GM23338 (cell line): ENCODE measurements at regions not wholly inside any gene's neighbourhood (a gene's known extent, or its start where the extent isn't known, plus 50 kb on each side); places are given as distances from the start of the nearest gene placed in this dataset.

Experiments used
- ATAC-seq: fragments of 200-7000 bp; cut with Tn5 transposase; 3 replicates; pipeline ENCODE4 v1.9.1; 2020
- DNase-seq: peaks from one replicate; pipeline ENCODE4 v3.0.0-alpha.2; 2015; ENCODE audit warnings: low spot score
- H2AFZ ChIP-seq: fragments of 200-600 bp; sonication (generic); 2 replicates; pipeline ENCODE4 v1.8.0; 2016; ENCODE audit warnings: antibody characterized with exemption, mild to moderate bottlenecking, moderate library complexity
- H3F3A ChIP-seq: fragments of 200-600 bp; sonication (generic); replicated peaks from 2 replicates; pipeline ENCODE4 v1.8.0; 2017; ENCODE audit warnings: antibody characterized with exemption, mixed run types, low read depth
- H3K27ac ChIP-seq: fragments of 200-600 bp; sonication (generic); 2 replicates; pipeline ENCODE4 v1.6.1; 2016; ENCODE audit warnings: low read depth
- H3K27me3 ChIP-seq: fragments of 200-600 bp; sonication (generic); 2 replicates; pipeline ENCODE4 v1.8.0; 2016; ENCODE audit warnings: mild to moderate bottlenecking, mixed run types, moderate library complexity; ENCODE audit not compliant: insufficient read depth
- H3K36me3 ChIP-seq: fragments of 200-600 bp; sonication (generic); 2 replicates; pipeline ENCODE4 v1.8.0; 2016; ENCODE audit warnings: mild to moderate bottlenecking; ENCODE audit not compliant: insufficient read depth
- H3K4me1 ChIP-seq: fragments of 200-600 bp; sonication (generic); 2 replicates; pipeline ENCODE4 v1.8.0; 2016; ENCODE audit warnings: mild to moderate bottlenecking, moderate library complexity; ENCODE audit not compliant: insufficient read depth
- H3K4me2 ChIP-seq: fragments of 200-600 bp; sonication (generic); 2 replicates; pipeline ENCODE4 v1.7.1; 2017; ENCODE audit warnings: mixed run types
- H3K4me3 ChIP-seq: fragments of 200-600 bp; sonication (generic); 2 replicates; pipeline ENCODE4 v1.6.1; 2016; ENCODE audit warnings: mixed run types
- H3K79me2 ChIP-seq: fragments of 200-600 bp; sonication (generic); replicated peaks from 2 replicates; pipeline ENCODE4 v1.8.0; 2017; ENCODE audit warnings: mild to moderate bottlenecking; ENCODE audit not compliant: insufficient read depth
- H3K9me2 ChIP-seq: fragments of 200-600 bp; sonication (generic); 2 replicates; pipeline ENCODE4 v1.8.0; 2017; ENCODE audit not compliant: insufficient read depth
- H4K20me1 ChIP-seq: fragments of 200-600 bp; sonication (generic); replicated peaks from 2 replicates; pipeline ENCODE4 v1.8.0; 2017; ENCODE audit warnings: mild to moderate bottlenecking; ENCODE audit not compliant: insufficient read depth
- H3K27ac Mint-ChIP-seq: 2 replicates; pipeline ENCODE4 v1.8.0; 2020; ENCODE audit warnings: inconsistent platforms, mild to moderate bottlenecking, moderate library complexity, mixed read lengths
- H3K27me3 Mint-ChIP-seq: 3 replicates; pipeline ENCODE4 v1.8.0; 2022; ENCODE audit warnings: low read depth, mild to moderate bottlenecking, moderate library complexity, mixed read lengths, inconsistent platforms; ENCODE audit not compliant: insufficient read depth, poor library complexity
- H3K36me3 Mint-ChIP-seq: 3 replicates; pipeline ENCODE4 v1.8.0; 2021; ENCODE audit warnings: low read depth, mild to moderate bottlenecking, inconsistent platforms, moderate library complexity, mixed read lengths
- H3K4me1 Mint-ChIP-seq: 3 replicates; pipeline ENCODE4 v1.8.0; 2020; ENCODE audit warnings: mild to moderate bottlenecking, inconsistent platforms, mixed read lengths
- H3K4me3 Mint-ChIP-seq: 3 replicates; pipeline ENCODE4 v1.8.0; 2021; ENCODE audit warnings: moderate library complexity, mild to moderate bottlenecking, inconsistent platforms, mixed read lengths
- H3K9me3 Mint-ChIP-seq: 3 replicates; pipeline ENCODE4 v1.8.0; 2020; ENCODE audit warnings: moderate library complexity, mild to moderate bottlenecking, inconsistent platforms, mixed read lengths
- CREB1 ChIP-seq: fragments of 250-450 bp; sonication (Bioruptor Pico); IDR thresholded peaks from 2 replicates; pipeline ENCODE4 v1.5.0; 2020; ENCODE audit warnings: low read depth, mild to moderate bottlenecking, moderate library complexity
- EZH2 ChIP-seq: fragments of 200-600 bp; sonication (generic); IDR thresholded peaks from one replicate; pipeline ENCODE4 v1.8.0; 2017; ENCODE audit warnings: antibody characterized with exemption, mild to moderate bottlenecking, low read depth; ENCODE audit not compliant: unreplicated experiment
- EZH2phosphoT487 ChIP-seq: fragments of 200-600 bp; sonication (generic); IDR thresholded peaks from one replicate; pipeline ENCODE4 v1.8.1; 2018; ENCODE audit warnings: antibody characterized with exemption; ENCODE audit not compliant: unreplicated experiment
- JUNB ChIP-seq: IDR thresholded peaks from one replicate; pipeline ENCODE4 v1.6.1; 2016; ENCODE audit warnings: antibody characterized with exemption; ENCODE audit not compliant: unreplicated experiment
- NANOG ChIP-seq: IDR thresholded peaks from 2 replicates; pipeline ENCODE4 v1.6.1; 2016; ENCODE audit warnings: antibody characterized with exemption, borderline replicate concordance
- POLR2AphosphoS5 ChIP-seq: IDR thresholded peaks from 2 replicates; pipeline ENCODE4 v1.6.1; 2016; ENCODE audit warnings: antibody characterized with exemption, low read depth
- STAT1 ChIP-seq: IDR thresholded peaks from one replicate; pipeline ENCODE4 v1.6.1; 2016; ENCODE audit warnings: antibody characterized with exemption; ENCODE audit not compliant: unreplicated experiment
- ZNF114 ChIP-seq: fragments of 250-450 bp; sonication (Bioruptor Pico); IDR thresholded peaks from 2 replicates; pipeline ENCODE4 v1.5.0; 2020; ENCODE audit warnings: mild to moderate bottlenecking, moderate library complexity
- ZNF331 ChIP-seq: fragments of 250-450 bp; sonication (Bioruptor Pico); IDR thresholded peaks from 2 replicates; pipeline ENCODE4 v1.5.0; 2020; ENCODE audit warnings: low read depth, mild to moderate bottlenecking, moderate library complexity
- TF ChIP-seq, protein P1 (sequence below): IDR thresholded peaks from 2 replicates; pipeline ENCODE4 v1.6.1; 2016; ENCODE audit warnings: antibody characterized with exemption
- TF ChIP-seq, protein P2 (sequence below): IDR thresholded peaks from one replicate; pipeline ENCODE4 v1.6.1; 2018; ENCODE audit warnings: antibody characterized with exemption; ENCODE audit not compliant: unreplicated experiment
- TF ChIP-seq, protein P3 (sequence below), 2 experiments: fragments of 200-600 bp in 1 of 2; sonication (generic) in 1 of 2; conservative IDR thresholded peaks; 2 replicates each; pipeline versions ENCODE4 v1.5.1 to v1.6.1; 2016 to 2017; ENCODE audit warnings: antibody characterized with exemption in 2 of 2, low read depth in 2 of 2, mild to moderate bottlenecking in 2 of 2, moderate library complexity in 1 of 2
- TF ChIP-seq, protein P4 (sequence below): fragments of 250-450 bp; sonication (Bioruptor Pico); IDR thresholded peaks from 2 replicates; pipeline ENCODE4 v1.5.0; 2020; ENCODE audit warnings: mild to moderate bottlenecking, moderate library complexity

DNA sequence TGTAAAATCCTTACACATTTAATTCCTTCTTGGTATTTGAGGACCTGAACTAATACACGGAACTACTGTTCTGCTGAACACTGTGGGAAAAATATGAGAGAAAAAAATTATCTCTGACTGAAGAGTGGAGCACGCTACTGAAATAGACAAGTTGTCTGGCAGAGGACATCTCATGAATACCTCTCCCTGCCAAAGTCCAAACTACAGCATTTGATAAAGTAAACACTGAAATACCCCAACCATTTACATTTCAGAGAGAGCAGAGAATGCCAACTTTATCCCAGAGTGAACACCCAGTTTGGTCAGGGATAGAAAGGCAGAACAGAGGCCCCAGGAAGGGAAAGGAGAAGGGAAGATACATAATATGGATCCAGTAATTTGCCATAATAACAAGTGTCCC lies 920.7 kb downstream of the SQOR start:
- peaks cover 1% of the 10 kb centered on the region for H3K27me3 Mint-ChIP-seq

More for the DNA sequence above, 920.7 kb downstream of the SQOR start:
- Histone ChIP-seq H3K27me3 (no peaks in the 10 kb centered on the region), H4K20me1 (no peaks in the 10 kb centered on the region), H3K4me1 (no peaks in the 10 kb centered on the region), H3K9me2 (no peaks in the 10 kb centered on the region; the same call in 1 of the 2 replicates), H2AFZ (no peak overlapping the region), H3K79me2 (no peaks in the 10 kb centered on the region), H3K4me2 (no peak overlapping the region), H3K36me3 (no peaks in the 10 kb centered on the region), H3K27ac (no peak overlapping the region), H3K4me3 (no peak overlapping the region), H3F3A (no peaks in the 10 kb centered on the region)
- Mint-ChIP-seq H3K9me3 (peaks cover 52% of the 10 kb centered on the region), H3K27ac (no peak overlapping the region), H3K4me1 (no peaks in the 10 kb centered on the region), H3K4me3 (no peak overlapping the region), H3K36me3 (no peaks in the 10 kb centered on the region)
- TF ChIP-seq NANOG: no peak
- TF ChIP-seq, protein P1, sequence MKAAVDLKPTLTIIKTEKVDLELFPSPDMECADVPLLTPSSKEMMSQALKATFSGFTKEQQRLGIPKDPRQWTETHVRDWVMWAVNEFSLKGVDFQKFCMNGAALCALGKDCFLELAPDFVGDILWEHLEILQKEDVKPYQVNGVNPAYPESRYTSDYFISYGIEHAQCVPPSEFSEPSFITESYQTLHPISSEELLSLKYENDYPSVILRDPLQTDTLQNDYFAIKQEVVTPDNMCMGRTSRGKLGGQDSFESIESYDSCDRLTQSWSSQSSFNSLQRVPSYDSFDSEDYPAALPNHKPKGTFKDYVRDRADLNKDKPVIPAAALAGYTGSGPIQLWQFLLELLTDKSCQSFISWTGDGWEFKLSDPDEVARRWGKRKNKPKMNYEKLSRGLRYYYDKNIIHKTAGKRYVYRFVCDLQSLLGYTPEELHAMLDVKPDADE: no peak
- no peak for TF ChIP-seq JUNB
- no peak for TF ChIP-seq ZNF114 (CRISPR knock-in tag)
- TF ChIP-seq STAT1: no peak
- TF ChIP-seq ZNF331: no peak
- no peak for TF ChIP-seq EZH2phosphoT487
- TF ChIP-seq, protein P2, sequence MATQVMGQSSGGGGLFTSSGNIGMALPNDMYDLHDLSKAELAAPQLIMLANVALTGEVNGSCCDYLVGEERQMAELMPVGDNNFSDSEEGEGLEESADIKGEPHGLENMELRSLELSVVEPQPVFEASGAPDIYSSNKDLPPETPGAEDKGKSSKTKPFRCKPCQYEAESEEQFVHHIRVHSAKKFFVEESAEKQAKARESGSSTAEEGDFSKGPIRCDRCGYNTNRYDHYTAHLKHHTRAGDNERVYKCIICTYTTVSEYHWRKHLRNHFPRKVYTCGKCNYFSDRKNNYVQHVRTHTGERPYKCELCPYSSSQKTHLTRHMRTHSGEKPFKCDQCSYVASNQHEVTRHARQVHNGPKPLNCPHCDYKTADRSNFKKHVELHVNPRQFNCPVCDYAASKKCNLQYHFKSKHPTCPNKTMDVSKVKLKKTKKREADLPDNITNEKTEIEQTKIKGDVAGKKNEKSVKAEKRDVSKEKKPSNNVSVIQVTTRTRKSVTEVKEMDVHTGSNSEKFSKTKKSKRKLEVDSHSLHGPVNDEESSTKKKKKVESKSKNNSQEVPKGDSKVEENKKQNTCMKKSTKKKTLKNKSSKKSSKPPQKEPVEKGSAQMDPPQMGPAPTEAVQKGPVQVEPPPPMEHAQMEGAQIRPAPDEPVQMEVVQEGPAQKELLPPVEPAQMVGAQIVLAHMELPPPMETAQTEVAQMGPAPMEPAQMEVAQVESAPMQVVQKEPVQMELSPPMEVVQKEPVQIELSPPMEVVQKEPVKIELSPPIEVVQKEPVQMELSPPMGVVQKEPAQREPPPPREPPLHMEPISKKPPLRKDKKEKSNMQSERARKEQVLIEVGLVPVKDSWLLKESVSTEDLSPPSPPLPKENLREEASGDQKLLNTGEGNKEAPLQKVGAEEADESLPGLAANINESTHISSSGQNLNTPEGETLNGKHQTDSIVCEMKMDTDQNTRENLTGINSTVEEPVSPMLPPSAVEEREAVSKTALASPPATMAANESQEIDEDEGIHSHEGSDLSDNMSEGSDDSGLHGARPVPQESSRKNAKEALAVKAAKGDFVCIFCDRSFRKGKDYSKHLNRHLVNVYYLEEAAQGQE: no peak
- no peak for TF ChIP-seq CREB1 (CRISPR knock-in tag)
- no peak for TF ChIP-seq POLR2AphosphoS5
- TF ChIP-seq, protein P3, sequence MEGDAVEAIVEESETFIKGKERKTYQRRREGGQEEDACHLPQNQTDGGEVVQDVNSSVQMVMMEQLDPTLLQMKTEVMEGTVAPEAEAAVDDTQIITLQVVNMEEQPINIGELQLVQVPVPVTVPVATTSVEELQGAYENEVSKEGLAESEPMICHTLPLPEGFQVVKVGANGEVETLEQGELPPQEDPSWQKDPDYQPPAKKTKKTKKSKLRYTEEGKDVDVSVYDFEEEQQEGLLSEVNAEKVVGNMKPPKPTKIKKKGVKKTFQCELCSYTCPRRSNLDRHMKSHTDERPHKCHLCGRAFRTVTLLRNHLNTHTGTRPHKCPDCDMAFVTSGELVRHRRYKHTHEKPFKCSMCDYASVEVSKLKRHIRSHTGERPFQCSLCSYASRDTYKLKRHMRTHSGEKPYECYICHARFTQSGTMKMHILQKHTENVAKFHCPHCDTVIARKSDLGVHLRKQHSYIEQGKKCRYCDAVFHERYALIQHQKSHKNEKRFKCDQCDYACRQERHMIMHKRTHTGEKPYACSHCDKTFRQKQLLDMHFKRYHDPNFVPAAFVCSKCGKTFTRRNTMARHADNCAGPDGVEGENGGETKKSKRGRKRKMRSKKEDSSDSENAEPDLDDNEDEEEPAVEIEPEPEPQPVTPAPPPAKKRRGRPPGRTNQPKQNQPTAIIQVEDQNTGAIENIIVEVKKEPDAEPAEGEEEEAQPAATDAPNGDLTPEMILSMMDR (conservative IDR thresholded peaks at IDR 0.05; ENCODE audit: low read depth in 2 of 2): no peak
- TF ChIP-seq, protein P4, sequence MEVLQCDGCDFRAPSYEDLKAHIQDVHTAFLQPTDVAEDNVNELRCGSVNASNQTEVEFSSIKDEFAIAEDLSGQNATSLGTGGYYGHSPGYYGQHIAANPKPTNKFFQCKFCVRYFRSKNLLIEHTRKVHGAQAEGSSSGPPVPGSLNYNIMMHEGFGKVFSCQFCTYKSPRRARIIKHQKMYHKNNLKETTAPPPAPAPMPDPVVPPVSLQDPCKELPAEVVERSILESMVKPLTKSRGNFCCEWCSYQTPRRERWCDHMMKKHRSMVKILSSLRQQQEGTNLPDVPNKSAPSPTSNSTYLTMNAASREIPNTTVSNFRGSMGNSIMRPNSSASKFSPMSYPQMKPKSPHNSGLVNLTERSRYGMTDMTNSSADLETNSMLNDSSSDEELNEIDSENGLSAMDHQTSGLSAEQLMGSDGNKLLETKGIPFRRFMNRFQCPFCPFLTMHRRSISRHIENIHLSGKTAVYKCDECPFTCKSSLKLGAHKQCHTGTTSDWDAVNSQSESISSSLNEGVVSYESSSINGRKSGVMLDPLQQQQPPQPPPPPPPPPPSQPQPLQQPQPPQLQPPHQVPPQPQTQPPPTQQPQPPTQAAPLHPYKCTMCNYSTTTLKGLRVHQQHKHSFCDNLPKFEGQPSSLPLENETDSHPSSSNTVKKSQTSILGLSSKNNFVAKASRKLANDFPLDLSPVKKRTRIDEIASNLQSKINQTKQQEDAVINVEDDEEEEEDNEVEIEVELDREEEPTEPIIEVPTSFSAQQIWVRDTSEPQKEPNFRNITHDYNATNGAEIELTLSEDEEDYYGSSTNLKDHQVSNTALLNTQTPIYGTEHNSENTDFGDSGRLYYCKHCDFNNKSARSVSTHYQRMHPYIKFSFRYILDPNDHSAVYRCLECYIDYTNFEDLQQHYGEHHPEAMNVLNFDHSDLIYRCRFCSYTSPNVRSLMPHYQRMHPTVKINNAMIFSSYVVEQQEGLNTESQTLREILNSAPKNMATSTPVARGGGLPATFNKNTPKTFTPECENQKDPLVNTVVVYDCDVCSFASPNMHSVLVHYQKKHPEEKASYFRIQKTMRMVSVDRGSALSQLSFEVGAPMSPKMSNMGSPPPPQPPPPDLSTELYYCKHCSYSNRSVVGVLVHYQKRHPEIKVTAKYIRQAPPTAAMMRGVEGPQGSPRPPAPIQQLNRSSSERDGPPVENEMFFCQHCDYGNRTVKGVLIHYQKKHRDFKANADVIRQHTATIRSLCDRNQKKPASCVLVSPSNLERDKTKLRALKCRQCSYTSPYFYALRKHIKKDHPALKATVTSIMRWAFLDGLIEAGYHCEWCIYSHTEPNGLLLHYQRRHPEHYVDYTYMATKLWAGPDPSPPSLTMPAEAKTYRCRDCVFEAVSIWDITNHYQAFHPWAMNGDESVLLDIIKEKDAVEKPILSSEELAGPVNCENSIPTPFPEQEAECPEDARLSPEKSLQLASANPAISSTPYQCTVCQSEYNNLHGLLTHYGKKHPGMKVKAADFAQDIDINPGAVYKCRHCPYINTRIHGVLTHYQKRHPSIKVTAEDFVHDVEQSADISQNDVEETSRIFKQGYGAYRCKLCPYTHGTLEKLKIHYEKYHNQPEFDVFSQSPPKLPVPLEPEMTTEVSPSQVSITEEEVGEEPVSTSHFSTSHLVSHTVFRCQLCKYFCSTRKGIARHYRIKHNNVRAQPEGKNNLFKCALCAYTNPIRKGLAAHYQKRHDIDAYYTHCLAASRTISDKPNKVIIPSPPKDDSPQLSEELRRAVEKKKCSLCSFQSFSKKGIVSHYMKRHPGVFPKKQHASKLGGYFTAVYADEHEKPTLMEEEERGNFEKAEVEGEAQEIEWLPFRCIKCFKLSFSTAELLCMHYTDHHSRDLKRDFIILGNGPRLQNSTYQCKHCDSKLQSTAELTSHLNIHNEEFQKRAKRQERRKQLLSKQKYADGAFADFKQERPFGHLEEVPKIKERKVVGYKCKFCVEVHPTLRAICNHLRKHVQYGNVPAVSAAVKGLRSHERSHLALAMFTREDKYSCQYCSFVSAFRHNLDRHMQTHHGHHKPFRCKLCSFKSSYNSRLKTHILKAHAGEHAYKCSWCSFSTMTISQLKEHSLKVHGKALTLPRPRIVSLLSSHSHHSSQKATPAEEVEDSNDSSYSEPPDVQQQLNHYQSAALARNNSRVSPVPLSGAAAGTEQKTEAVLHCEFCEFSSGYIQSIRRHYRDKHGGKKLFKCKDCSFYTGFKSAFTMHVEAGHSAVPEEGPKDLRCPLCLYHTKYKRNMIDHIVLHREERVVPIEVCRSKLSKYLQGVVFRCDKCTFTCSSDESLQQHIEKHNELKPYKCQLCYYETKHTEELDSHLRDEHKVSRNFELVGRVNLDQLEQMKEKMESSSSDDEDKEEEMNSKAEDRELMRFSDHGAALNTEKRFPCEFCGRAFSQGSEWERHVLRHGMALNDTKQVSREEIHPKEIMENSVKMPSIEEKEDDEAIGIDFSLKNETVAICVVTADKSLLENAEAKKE (CRISPR knock-in tag): no peak
- TF ChIP-seq EZH2: no peak
- DNase-seq (no peak), ATAC-seq (no peak)
